K562 (cell line): ENCODE measurements at regions not wholly inside any gene's neighbourhood (a gene's known extent, or its start where the extent isn't known, plus 50 kb on each side); places are given as distances from the start of the nearest gene placed in this dataset.

ENCODE experiments used
- ATAC-seq: fragments of 200-7000 bp; cut with Tn5 transposase; 3 replicates; pipeline ENCODE4 v1.9.1; 2020; ENCODE audit warnings: moderate library complexity
- BruUV-seq: library from RNA; stranded (reverse); fragments of 400-500 nt; replicated peaks from 2 replicates; lab custom pipeline; 2021; lab: Mats Ljungman, UMichigan
- CTCF ChIA-PET: fragments of 300-600 bp; formaldehyde crosslinking; extraction: SDS; loops from one replicate; lab custom pipeline; 2021; ENCODE audit warnings: low intra/inter-chr PET ratio; lab: Yijun Ruan, JAX
- POLR2A ChIA-PET: fragments of 300-600, 350-650 bp; sonication (Branson Sonifier 250); formaldehyde crosslinking; extraction: SDS; loops from one replicate; lab custom pipeline; 2021; ENCODE audit warnings: antibody characterized with exemption, inconsistent platforms; lab: Yijun Ruan, JAX
- DNase-seq, 4 experiments: peaks; one replicate each; pipeline versions ENCODE4 v3.0.0 to v3.0.0-alpha.2; 2011 to 2018; ENCODE audit warnings: low spot score in 3 of 4, mixed read lengths in 3 of 4; ENCODE audit errors: extremely low read depth in 1 of 4
- FAIRE-seq: peaks from 2 replicates; lab custom pipeline; 2011; peaks lifted over from hg19 to GRCh38; lab: Jason Lieb, UNC
- H2AFZ ChIP-seq: 2 replicates; pipeline ENCODE4 v1.6.0; 2011; ENCODE audit warnings: low read depth, low read length, control low read depth, inconsistent platforms
- H3K27ac ChIP-seq: fragments of 200-600 bp; 3 replicates; pipeline ENCODE4 v1.8.0; 2011; ENCODE audit warnings: low read depth, mild to moderate bottlenecking, control low read depth, inconsistent platforms, low read length, moderate library complexity, mixed read lengths; ENCODE audit errors: extremely low read depth
- H3K27me3 ChIP-seq, 2 experiments: fragments of 300-600 bp in 1 of 2; 2 replicates in 1 of 2; 3 replicates in 1 of 2; pipeline versions ENCODE4 v1.6.0 to v1.8.0; 2011; ENCODE audit warnings: inconsistent platforms in 2 of 2, low read length in 2 of 2, mild to moderate bottlenecking in 1 of 2, mixed read lengths in 1 of 2, moderate library complexity in 1 of 2; ENCODE audit not compliant: control insufficient read depth in 2 of 2, insufficient read depth in 2 of 2
- H3K36me3 ChIP-seq: fragments of 300-600 bp; 3 replicates; pipeline ENCODE4 v1.8.0; 2011; ENCODE audit warnings: mild to moderate bottlenecking, low read length, inconsistent platforms; ENCODE audit not compliant: control insufficient read depth, insufficient read depth
- H3K4me1 ChIP-seq, 2 experiments: fragments of 200-600 bp in 1 of 2; replicated peaks in 1 of 2; 2 replicates in 1 of 2; 3 replicates in 1 of 2; pipeline versions ENCODE4 v1.5.1 to v1.8.0; 2011; ENCODE audit warnings: inconsistent platforms in 2 of 2, low read length in 2 of 2, mild to moderate bottlenecking in 1 of 2, mixed read lengths in 1 of 2, moderate library complexity in 1 of 2; ENCODE audit not compliant: control insufficient read depth in 2 of 2, insufficient read depth in 2 of 2
- H3K4me2 ChIP-seq: 2 replicates; pipeline ENCODE4 v1.6.1; 2011; ENCODE audit warnings: low read length, control low read depth, inconsistent platforms, mixed read lengths; ENCODE audit not compliant: insufficient read depth
- H3K4me3 ChIP-seq: fragments of 200-600 bp; sonication (generic), shearing (Covaris generic); 2 replicates; pipeline ENCODE4 v1.5.1; 2016; ENCODE audit warnings: control low read depth, inconsistent platforms
- H3K79me2 ChIP-seq: fragments of 200-600 bp; 3 replicates; pipeline ENCODE4 v1.8.0; 2011; ENCODE audit warnings: low read length, inconsistent platforms; ENCODE audit not compliant: control insufficient read depth, insufficient read depth
- H3K9ac ChIP-seq, 2 experiments: 2 replicates each; pipeline versions ENCODE4 v1.6.0 to v1.6.1; 2011; ENCODE audit warnings: low read depth in 2 of 2, low read length in 2 of 2, control low read depth in 1 of 2, inconsistent platforms in 1 of 2, mild to moderate bottlenecking in 1 of 2, mixed read lengths in 1 of 2; ENCODE audit not compliant: insufficient read depth in 1 of 2
- H3K9me1 ChIP-seq: one replicate; pipeline ENCODE4 v1.6.0; 2011; ENCODE audit warnings: inconsistent platforms, mild to moderate bottlenecking, low read length, moderate library complexity; ENCODE audit not compliant: control insufficient read depth, insufficient read depth
- H3K9me3 ChIP-seq: replicated peaks from 2 replicates; pipeline ENCODE4 v1.5.1; 2011; ENCODE audit warnings: low read depth, low read length, inconsistent platforms; ENCODE audit not compliant: control insufficient read depth, insufficient read depth
- H4K20me1 ChIP-seq: replicated peaks from 2 replicates; pipeline ENCODE4 v1.6.1; 2011; ENCODE audit warnings: low read length, inconsistent platforms, mixed read lengths; ENCODE audit not compliant: control insufficient read depth, insufficient read depth
- AFF1 ChIP-seq, 2 experiments: fragments of 450-650 bp; IDR thresholded peaks; 2 replicates each; pipeline ENCODE4 v1.6.1; 2018; ENCODE audit warnings: mild to moderate bottlenecking in 2 of 2, low read depth in 1 of 2; ENCODE audit not compliant: partially characterized antibody in 2 of 2
- BRF1 ChIP-seq: IDR thresholded peaks from 3 replicates; pipeline ENCODE4 v1.6.1; 2011; ENCODE audit warnings: borderline replicate concordance, mild to moderate bottlenecking; ENCODE audit not compliant: insufficient read length; ENCODE audit errors: extremely low read depth
- EP400 ChIP-seq: fragments of 450-650 bp; IDR thresholded peaks from 2 replicates; pipeline ENCODE4 v1.6.1; 2017; ENCODE audit warnings: antibody characterized with exemption, mild to moderate bottlenecking, moderate library complexity
- IRF1 ChIP-seq: sonication (generic); formaldehyde crosslinking; IDR thresholded peaks from 2 replicates; pipeline ENCODE4 v1.8.0; 2022; ENCODE audit warnings: missing genetic modification reagents, mild to moderate bottlenecking, borderline replicate concordance
- MAZ ChIP-seq, 2 experiments: fragments of 450-650 bp in 1 of 2; sonication (generic) in 1 of 2; formaldehyde crosslinking; IDR thresholded peaks in 1 of 2; conservative IDR thresholded peaks in 1 of 2; 2 replicates each; pipeline versions ENCODE4 v1.4.0 to v1.5.0; 2020; ENCODE audit warnings: mild to moderate bottlenecking in 1 of 2, missing genetic modification reagents in 1 of 2
- PHF21A ChIP-seq: fragments of 450-650 bp; IDR thresholded peaks from 2 replicates; pipeline ENCODE4 v1.6.1; 2017; ENCODE audit warnings: low read depth, borderline replicate concordance
- POLR2AphosphoS5 ChIP-seq: IDR thresholded peaks from 2 replicates; pipeline ENCODE4 v1.6.1; 2011; ENCODE audit warnings: mild to moderate bottlenecking, low read depth, low read length, moderate library complexity; ENCODE audit not compliant: control insufficient read depth, insufficient read depth
- RUNX1 ChIP-seq: sonication (generic); IDR thresholded peaks from 2 replicates; pipeline ENCODE4 v1.6.1; 2016; ENCODE audit warnings: antibody characterized with exemption, low read depth
- SAFB2 ChIP-seq: fragments of 200-400 bp; formaldehyde crosslinking; IDR thresholded peaks from 2 replicates; pipeline ENCODE4 v1.6.1; 2018; ENCODE audit warnings: borderline replicate concordance, low read length, low read depth, moderate library complexity; ENCODE audit not compliant: severe bottlenecking
- TFE3 ChIP-seq: fragments of 450-650 bp; formaldehyde crosslinking; IDR thresholded peaks from 2 replicates; pipeline ENCODE4 v1.4.0; 2020; ENCODE audit warnings: mild to moderate bottlenecking, mixed read lengths
- ZFP36 ChIP-seq: fragments of 150-350 bp; IDR thresholded peaks from 2 replicates; pipeline ENCODE4 v1.6.1; 2018; ENCODE audit warnings: low read length, low read depth; ENCODE audit not compliant: partially characterized antibody
- ZNF655 ChIP-seq: fragments of 250-450 bp; sonication (Bioruptor Pico); IDR thresholded peaks from 2 replicates; pipeline ENCODE4 v1.5.0; 2021
- ZNF766 ChIP-seq: fragments of 200-800 bp; sonication (Bioruptor generic); conservative IDR thresholded peaks from 2 replicates; pipeline ENCODE4 v1.6.1; 2016; ENCODE audit warnings: missing genetic modification characterization, missing compliant biosample characterization
- WGBS: fragments of 100-300 bp; shearing (Covaris generic); methylation state at CpG from one replicate; pipeline ENCODE4 v1.1.6; 2016; ENCODE audit warnings: low coverage, mixed read lengths; ENCODE audit not compliant: insufficient coverage; ENCODE audit errors: missing lambda C conversion rate; 5-methylcytosine and 5-hydroxymethylcytosine counted together
- in situ Hi-C: fragments of 300-500 bp; cut with MboI; formaldehyde crosslinking; loops from 4 replicates; pipeline ENCODE4 v1.15.0; 2018; ENCODE audit warnings: inconsistent platforms, mixed read lengths
- intact Hi-C: fragments of 100-400 bp; cut with micrococcal nuclease; formaldehyde crosslinking; loops from 2 replicates; pipeline ENCODE4 v1.14.2; 2022

- TF ChIP-seq ZNF655 (CRISPR knock-in tag) (no peak), ZFP36 (no peak), MAZ (CRISPR knock-in tag; conservative IDR thresholded peaks at IDR 0.05 in 1 of 2, IDR thresholded peaks at IDR 0.05 in 1 of 2) (no peak), IRF1 (CRISPR knock-in tag) (no peak), BRF1 (no peak), PHF21A (no peak)
Observed at GRCh38 chr1:5572794-5573193, 419.4 kb downstream of the NPHP4 start (continued).

- Histone ChIP-seq H4K20me1 (no peaks in the 10 kb centered on the region), H3K4me3 (no peak overlapping the region), H3K27ac (no peak overlapping the region), H3K9me3 (no peaks in the 10 kb centered on the region), H3K36me3 (no peaks in the 10 kb centered on the region), H3K9ac (no peak overlapping the region), H3K27me3 (no peaks in the 10 kb centered on the region; a peak in 1 of 5 replicates), H3K9me1 (no peaks in the 10 kb centered on the region), H3K4me2 (no peak overlapping the region), H3K4me1 (no peaks in the 10 kb centered on the region), H2AFZ (no peak overlapping the region), H3K79me2 (no peaks in the 10 kb centered on the region)
- ChIA-PET CTCF (no interaction called here), POLR2A (no interaction called here)
- intact Hi-C loops (no loop called here), in situ Hi-C loops (no loop called here)
- ATAC-seq = no peak
- no peak for FAIRE-seq
- WGBS = 3% methylated on average over 11 of the region's 11 CpGs
- no peak for DNase-seq
- BruUV-seq = no TSS peak
- TF ChIP-seq SAFB2 (no peak), AFF1 (IDR thresholded peaks at IDR 0.05; ENCODE audit: low read depth in 1 of 2, partially characterized antibody in 2 of 2) (no peak), EP400 (no peak), ZNF766 (CRISPR knock-in tag) (no peak), POLR2AphosphoS5 (no peak), TFE3 (no peak), RUNX1 (no peak)
Observed at GRCh38 chr1:5571861-5572401, 420.3 kb downstream of the NPHP4 start.
